Gastrocnemius medialis (tissue), 4 donors: ENCODE measurements at regions not wholly inside any gene's neighbourhood (a gene's known extent, or its start where the extent isn't known, plus 50 kb on each side); places are given as distances from the start of the nearest gene placed in this dataset.

ENCODE experiments used
- ATAC-seq, 2 donors: fragments of 150-250 bp; one replicate each; pipeline ENCODE4 v1.9.1; 2016
- DNase-seq, 2 donors: peaks; one replicate each; pipeline ENCODE4 v3.0.0-alpha.2; 2019
- H3K27ac ChIP-seq, 4 donors: fragments of 200-600 bp; sonication (generic); 1 replicate in 1 of 4; 2 replicates in 3 of 4; pipeline ENCODE4 v1.5.1; 2016 to 2018; ENCODE audit warnings: mild to moderate bottlenecking in 2 of 4, moderate library complexity in 1 of 4
- H3K27me3 ChIP-seq, 3 donors: fragments of 200-600 bp; sonication (generic) in 2 of 3; 1 replicate in 1 of 3; 2 replicates in 2 of 3; pipeline versions ENCODE4 v1.5.1 to v1.6.0; 2016 to 2019; ENCODE audit warnings: mild to moderate bottlenecking in 1 of 3, moderate library complexity in 1 of 3
- H3K36me3 ChIP-seq, 2 donors: fragments of 200-600 bp; sonication (generic) in 1 of 2; one replicate each; pipeline ENCODE4 v1.5.1; 2017 to 2018
- H3K4me1 ChIP-seq, 2 donors: fragments of 200-600 bp; sonication (generic) in 1 of 2; one replicate each; pipeline ENCODE4 v1.5.1; 2016 to 2017; ENCODE audit warnings: mild to moderate bottlenecking in 2 of 2
- H3K4me3 ChIP-seq, 4 donors: fragments of 200-600 bp; sonication (generic) in 3 of 4; 1 replicate in 1 of 4; 2 replicates in 3 of 4; pipeline ENCODE4 v1.5.1; 2016 to 2019; ENCODE audit warnings: mild to moderate bottlenecking in 2 of 4
- H3K9me3 ChIP-seq, 3 donors: fragments of 200-600 bp; sonication (generic) in 2 of 3; 1 replicate in 1 of 3; 2 replicates in 2 of 3; pipeline ENCODE4 v1.5.1; 2016 to 2019
- CTCF ChIP-seq, 5 experiments: fragments of 450-650 bp in 3 of 5; fragments of 200-600 bp in 2 of 5; sonication (generic) in 2 of 5; IDR thresholded peaks in 4 of 5; conservative IDR thresholded peaks in 1 of 5; 1 replicate in 4 of 5; 2 replicates in 1 of 5; pipeline ENCODE4 v1.5.1; 2016 to 2019; ENCODE audit warnings: antibody characterized with exemption in 5 of 5, mild to moderate bottlenecking in 3 of 5, moderate library complexity in 3 of 5
- POLR2A ChIP-seq, 2 donors: fragments of 450-650 bp; IDR thresholded peaks; one replicate each; pipeline ENCODE4 v1.6.1; 2017; ENCODE audit warnings: antibody characterized with exemption in 2 of 2, mild to moderate bottlenecking in 2 of 2, moderate library complexity in 2 of 2
- in situ Hi-C, 4 donors: fragments of 200-750 bp; cut with MboI; loops; one replicate each; pipeline versions ENCODE4 v1.15.0 to v1.8.0; 2017; ENCODE audit warnings: low sequenced_read_pairs in 4 of 4
- intact Hi-C: fragments of 100-400 bp; cut with DNase I; formaldehyde crosslinking; loops from one replicate; pipeline ENCODE4 v1.15.1; 2023; ENCODE audit warnings: low total_unique reads

GRCh38 chr4:159014859-159015258, 88.0 kb upstream of the RAPGEF2 start:
- intact Hi-C loops: loop anchor here (10.0 kb wide), 1 partner anchor 160 kb away; no protein-coding TSS in a partner anchor
- Histone ChIP-seq H3K9me3 (no peaks in the 10 kb centered on the region), H3K4me1 (peaks cover 5 to 13% of the 10 kb centered on the region in 2 donors), H3K4me3 (no peak overlapping the region), H3K27ac (no peak overlapping the region), H3K36me3 (no peaks in the 10 kb centered on the region), H3K27me3 (no peaks in the 10 kb centered on the region)
- in situ Hi-C loops: no loop called here
- no peak for TF ChIP-seq CTCF (IDR thresholded peaks at IDR 0.05 in 4 of 5, conservative IDR thresholded peaks at IDR 0.05 in 1 of 5)
- TF ChIP-seq POLR2A (IDR thresholded peaks at IDR 0.05): no peak
- ATAC-seq (no peak), DNase-seq (no peak)

GRCh38 chr4:159015841-159016240, 87.0 kb upstream of the RAPGEF2 start:
- TF ChIP-seq POLR2A (IDR thresholded peaks at IDR 0.05) (no peak), CTCF (IDR thresholded peaks at IDR 0.05 in 4 of 5, conservative IDR thresholded peaks at IDR 0.05 in 1 of 5) (no peak)

GRCh38 chr4:159016593-159017024, 86.3 kb upstream of the RAPGEF2 start:
- Histone ChIP-seq H3K4me1 (no peaks in the 10 kb centered on the region), H3K27ac (no peak overlapping the region), H3K27me3 (no peaks in the 10 kb centered on the region), H3K4me3 (peak overlapping the region in 1 of 4 donors; percentile 21), H3K36me3 (no peaks in the 10 kb centered on the region), H3K9me3 (no peaks in the 10 kb centered on the region)
- in situ Hi-C loops (no loop called here), intact Hi-C loops (loop anchor here (10.0 kb wide), 1 partner anchor 158 kb away; no protein-coding TSS in a partner anchor)
- ATAC-seq (no peak), DNase-seq (no peak)
- TF ChIP-seq POLR2A (IDR thresholded peaks at IDR 0.05): no peak
- no peak for TF ChIP-seq CTCF (IDR thresholded peaks at IDR 0.05 in 4 of 5, conservative IDR thresholded peaks at IDR 0.05 in 1 of 5)

More at GRCh38 chr4:159015841-159016240, 87.0 kb upstream of the RAPGEF2 start:
- ATAC-seq (no peak), DNase-seq (no peak)
- H3K27ac ChIP-seq: no peak overlapping the region
- no peaks in the 10 kb centered on the region for H3K9me3 ChIP-seq
- no peaks in the 10 kb centered on the region for H3K36me3 ChIP-seq
- H3K4me3 ChIP-seq: no peak overlapping the region
- H3K27me3 ChIP-seq: no peaks in the 10 kb centered on the region
- H3K4me1 ChIP-seq: peaks cover 3% of the 10 kb centered on the region in 2 donors
- in situ Hi-C loops (no loop called here), intact Hi-C loops (loop anchor here (10.0 kb wide), 1 partner anchor 159 kb away; no protein-coding TSS in a partner anchor)

GRCh38 chr4:159017323-159018026, 85.4 kb upstream of the RAPGEF2 start:
- no peak overlapping the region for H3K4me3 ChIP-seq
- no peaks in the 10 kb centered on the region for H3K9me3 ChIP-seq
- no peak for ATAC-seq
- no peaks in the 10 kb centered on the region for H3K27me3 ChIP-seq
- TF ChIP-seq CTCF (IDR thresholded peaks at IDR 0.05 in 4 of 5, conservative IDR thresholded peaks at IDR 0.05 in 1 of 5) (no peak), POLR2A (IDR thresholded peaks at IDR 0.05) (no peak)
- in situ Hi-C loops: no loop called here
- no peak for DNase-seq
- no peaks in the 10 kb centered on the region for H3K4me1 ChIP-seq
- intact Hi-C loops: loop anchor here (10.0 kb wide), 1 partner anchor 157 kb away; no protein-coding TSS in a partner anchor
- no peaks in the 10 kb centered on the region for H3K36me3 ChIP-seq
- no peak overlapping the region for H3K27ac ChIP-seq
